ENCODE measurements at regions not wholly inside any gene's neighbourhood (a gene's known extent, or its start where the extent isn't known, plus 50 kb on each side); places are given as distances from the start of the nearest gene placed in this dataset.
"Not testable (repeated sequence)": the region's sequence is repeated elsewhere in the genome, so short reads cannot be mapped to it uniquely, and the experiment has no call there.

GRCh38 chr6:137676888-137677287, 182.7 kb upstream of the OLIG3 start:
- H3K36me3 ChIP-seq (replicated peaks): no peaks in the 10 kb centered on the region
- DNase-seq (ENCODE audit: low spot score in 2 of 2): no peak
- H3K9me3 ChIP-seq: no peaks in the 10 kb centered on the region
- H3K4me1 ChIP-seq: peaks cover 4% of the 10 kb centered on the region; the same call in 1 of the 2 replicates
- in situ Hi-C loops (cut with MboI; ENCODE audit: low sequenced_read_pairs): no loop called here
- H3K4me3 ChIP-seq: no peak overlapping the region
- no peaks in the 10 kb centered on the region for H3K27me3 ChIP-seq (ENCODE audit: low read depth)

DNA sequence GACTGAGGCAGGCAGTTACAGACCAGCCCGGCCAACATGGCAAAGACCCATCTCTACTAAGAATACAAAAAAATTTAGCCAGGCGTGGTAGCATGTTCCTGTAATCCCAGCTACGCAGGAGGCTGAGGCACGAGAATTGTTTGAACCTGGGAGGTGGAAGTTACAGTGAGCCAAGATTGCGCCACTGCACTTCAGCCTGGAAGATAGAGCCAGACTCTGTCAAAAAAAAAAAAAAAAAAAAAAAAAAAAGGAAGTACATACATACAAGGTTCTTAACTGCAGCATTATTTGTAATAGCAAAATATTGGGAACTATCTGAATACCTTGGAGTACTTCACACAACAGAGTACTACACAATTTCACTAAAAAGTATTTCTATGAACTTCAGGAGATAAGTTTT, 183.5 kb upstream of the OLIG3 start:
- peaks cover 4% of the 10 kb centered on the region; the same call in 1 of the 2 replicates for H3K4me1 ChIP-seq
- H3K27me3 ChIP-seq (ENCODE audit: low read depth): no peaks in the 10 kb centered on the region
- H3K9me3 ChIP-seq: no peaks in the 10 kb centered on the region
- H3K4me3 ChIP-seq: no peak overlapping the region
- no peak for DNase-seq (ENCODE audit: low spot score in 2 of 2)
- no peaks in the 10 kb centered on the region for H3K36me3 ChIP-seq (replicated peaks)
- in situ Hi-C loops (cut with MboI; ENCODE audit: low sequenced_read_pairs): no loop called here

DNA sequence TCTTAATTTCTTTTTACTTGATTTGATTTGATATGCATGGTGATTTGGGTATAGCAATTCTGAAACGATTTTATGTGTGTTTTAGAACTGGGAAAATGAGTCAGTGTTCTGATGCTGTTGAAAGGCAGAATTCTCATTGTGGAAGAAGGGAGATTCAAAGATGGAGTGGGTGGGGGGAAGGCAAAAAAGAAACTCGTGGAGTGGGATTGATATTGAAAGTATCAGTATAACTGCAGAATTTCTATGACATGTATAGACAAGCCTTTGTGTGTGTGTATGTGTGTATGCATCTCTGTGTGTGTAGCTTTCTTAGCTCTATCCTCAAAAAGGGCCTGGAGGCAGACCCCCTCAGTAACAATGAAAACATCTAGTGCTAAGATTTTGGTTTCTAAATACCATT, 184.3 kb upstream of the OLIG3 start:
- H3K27me3 ChIP-seq (ENCODE audit: low read depth): no peaks in the 10 kb centered on the region
- peaks cover 4% of the 10 kb centered on the region; the same call in 1 of the 2 replicates for H3K4me1 ChIP-seq
- in situ Hi-C loops (cut with MboI; ENCODE audit: low sequenced_read_pairs): no loop called here
- H3K4me3 ChIP-seq: no peak overlapping the region
- no peaks in the 10 kb centered on the region for H3K36me3 ChIP-seq (replicated peaks)
- H3K9me3 ChIP-seq: no peaks in the 10 kb centered on the region
- no peak for DNase-seq (ENCODE audit: low spot score in 2 of 2)

DNA sequence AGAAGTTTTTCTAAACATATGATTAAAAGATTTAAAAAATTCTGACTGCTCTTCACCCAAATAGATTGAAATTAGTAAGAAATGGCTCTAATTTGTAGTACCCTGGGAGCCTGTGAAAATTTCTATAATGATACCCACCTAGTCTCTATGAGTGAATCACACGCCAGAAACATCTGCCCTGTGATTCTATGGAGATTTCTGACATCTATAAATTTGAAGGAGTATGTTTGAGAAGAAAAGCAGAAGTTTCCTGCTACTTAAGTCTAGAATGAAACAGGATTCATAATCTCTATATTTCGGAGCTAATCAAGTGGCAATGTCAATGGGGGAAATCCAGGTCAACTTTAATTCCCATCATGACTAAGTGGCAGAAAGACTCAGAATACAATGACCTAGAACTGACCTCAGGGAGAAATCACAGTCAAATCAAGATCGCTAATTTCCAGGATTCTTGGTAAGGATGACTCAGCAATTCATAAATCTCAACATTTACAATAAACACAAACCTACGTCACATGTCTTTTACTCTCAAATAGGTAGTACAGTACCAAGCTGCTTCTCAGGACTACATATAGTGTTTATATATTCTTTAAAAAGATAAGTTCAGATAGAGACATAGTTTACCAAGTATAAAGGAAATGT, 186.2 kb upstream of the TNFAIP3 start:
- Histone ChIP-seq H3K4me1 (no peaks in the 10 kb centered on the region), H3K9me3 (no peaks in the 10 kb centered on the region), H3K36me3 (replicated peaks) (no peaks in the 10 kb centered on the region), H3K27me3 (ENCODE audit: low read depth) (no peaks in the 10 kb centered on the region), H3K4me3 (no peak overlapping the region)
- in situ Hi-C loops (cut with MboI; ENCODE audit: low sequenced_read_pairs): no loop called here
- no peak for DNase-seq (ENCODE audit: low spot score in 2 of 2)

DNA sequence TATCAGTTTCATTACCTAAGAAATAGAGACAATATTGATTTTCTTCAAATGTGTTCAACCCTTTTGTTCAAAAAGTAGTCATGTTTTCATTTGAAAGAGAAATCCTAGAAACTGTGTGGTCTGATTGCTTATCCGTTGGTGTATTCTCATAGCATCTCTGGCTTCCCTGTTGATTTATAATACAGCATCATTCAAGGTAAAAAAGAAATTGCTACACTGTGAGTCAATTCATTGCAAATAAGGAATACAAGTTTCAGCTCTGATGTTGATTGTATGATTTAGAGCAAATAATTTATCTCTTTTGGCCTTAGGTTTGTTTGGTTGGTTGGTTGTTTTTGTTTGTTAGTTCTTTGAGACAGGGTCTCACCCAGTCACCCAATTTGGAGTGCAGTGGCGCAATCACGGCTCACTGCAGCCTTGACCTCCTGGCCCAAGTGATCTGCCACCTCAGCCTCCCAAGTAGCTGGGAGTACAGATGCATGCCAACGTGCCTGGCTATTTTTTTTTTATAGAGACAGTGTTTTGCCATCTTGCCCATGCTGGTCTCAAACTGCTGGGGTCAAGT, 185.5 kb upstream of the TNFAIP3 start:
- no peak for DNase-seq (ENCODE audit: low spot score in 2 of 2)
- no peaks in the 10 kb centered on the region for H3K9me3 ChIP-seq
- in situ Hi-C loops (cut with MboI; ENCODE audit: low sequenced_read_pairs): no loop called here
- H3K4me3 ChIP-seq: no peak overlapping the region
- H3K4me1 ChIP-seq: no peaks in the 10 kb centered on the region
- H3K36me3 ChIP-seq (replicated peaks): no peaks in the 10 kb centered on the region
- H3K27me3 ChIP-seq (ENCODE audit: low read depth): no peaks in the 10 kb centered on the region

GRCh38 chr6:137682658-137683057, 184.4 kb upstream of the TNFAIP3 start:
- H3K9me3 ChIP-seq; H3K36me3 ChIP-seq (replicated peaks); H3K27me3 ChIP-seq (ENCODE audit: low read depth); H3K4me1 ChIP-seq; in situ Hi-C loops (cut with MboI; ENCODE audit: low sequenced_read_pairs); DNase-seq (ENCODE audit: low spot score in 2 of 2); H3K4me3 ChIP-seq: not testable (repeated sequence)

- in situ Hi-C loops (cut with MboI; ENCODE audit: low sequenced_read_pairs): no loop called here
Measured at GRCh38 chr6:137683916-137684315, 183.1 kb upstream of the TNFAIP3 start.

DNA sequence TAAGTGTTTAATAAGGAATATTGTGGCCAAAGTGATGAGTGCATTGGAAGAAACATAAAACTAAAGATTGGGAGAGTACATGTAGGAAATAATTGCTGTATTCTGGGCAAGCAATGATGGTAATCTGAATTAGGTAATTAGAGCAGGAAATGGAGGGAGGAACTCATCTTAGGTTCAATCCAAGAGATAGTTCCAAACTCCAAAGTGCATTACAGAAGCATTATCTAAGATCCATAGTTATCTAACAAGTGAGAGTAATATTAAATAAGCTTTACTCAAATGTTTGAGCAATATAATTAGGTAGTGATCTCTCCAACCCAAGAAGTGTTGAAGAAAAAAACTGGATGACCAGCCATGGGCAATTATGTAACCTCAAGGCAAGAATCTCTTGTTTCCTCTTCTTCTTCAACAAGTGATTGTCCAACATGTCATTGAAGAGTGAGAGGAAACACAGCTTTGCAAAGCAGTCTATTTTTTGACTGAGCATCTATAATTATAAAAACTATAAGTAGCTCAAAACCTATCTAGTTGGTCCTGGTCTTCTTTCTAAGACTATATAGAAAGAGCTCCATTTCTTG, 181.2 kb upstream of the TNFAIP3 start:
- H3K36me3 ChIP-seq (replicated peaks): no peaks in the 10 kb centered on the region
- H3K4me1 ChIP-seq: no peaks in the 10 kb centered on the region
- DNase-seq (ENCODE audit: low spot score in 2 of 2): no peak
- no peak overlapping the region for H3K4me3 ChIP-seq
- no peaks in the 10 kb centered on the region for H3K27me3 ChIP-seq (ENCODE audit: low read depth)
- no peaks in the 10 kb centered on the region for H3K9me3 ChIP-seq
- in situ Hi-C loops (cut with MboI; ENCODE audit: low sequenced_read_pairs): no loop called here

More at GRCh38 chr6:137683916-137684315, 183.1 kb upstream of the TNFAIP3 start:
- H3K4me3 ChIP-seq: no peak overlapping the region
- no peaks in the 10 kb centered on the region for H3K27me3 ChIP-seq (ENCODE audit: low read depth)
- DNase-seq (ENCODE audit: low spot score in 2 of 2): no peak
- H3K4me1 ChIP-seq: no peaks in the 10 kb centered on the region
- H3K36me3 ChIP-seq (replicated peaks): no peaks in the 10 kb centered on the region
- H3K9me3 ChIP-seq: no peaks in the 10 kb centered on the region

- H3K36me3 ChIP-seq (replicated peaks): no peaks in the 10 kb centered on the region
- no peaks in the 10 kb centered on the region for H3K4me1 ChIP-seq
- no peaks in the 10 kb centered on the region for H3K9me3 ChIP-seq
- DNase-seq (ENCODE audit: low spot score in 2 of 2): no peak
- no peak overlapping the region for H3K4me3 ChIP-seq
- in situ Hi-C loops (cut with MboI; ENCODE audit: low sequenced_read_pairs): no loop called here
- no peaks in the 10 kb centered on the region for H3K27me3 ChIP-seq (ENCODE audit: low read depth)
Measured at GRCh38 chr6:137687818-137688217, 179.2 kb upstream of the TNFAIP3 start.

GRCh38 chr6:137688230-137688971, 178.7 kb upstream of the TNFAIP3 start:
- no peak overlapping the region for H3K4me3 ChIP-seq
- DNase-seq (ENCODE audit: low spot score in 2 of 2): no peak
- no peaks in the 10 kb centered on the region for H3K36me3 ChIP-seq (replicated peaks)
- H3K9me3 ChIP-seq: no peaks in the 10 kb centered on the region
- in situ Hi-C loops (cut with MboI; ENCODE audit: low sequenced_read_pairs): no loop called here
- no peaks in the 10 kb centered on the region for H3K4me1 ChIP-seq
- no peaks in the 10 kb centered on the region for H3K27me3 ChIP-seq (ENCODE audit: low read depth)

- in situ Hi-C loops (cut with MboI; ENCODE audit: low sequenced_read_pairs): no loop called here
- H3K4me1 ChIP-seq: no peaks in the 10 kb centered on the region
- H3K36me3 ChIP-seq (replicated peaks): no peaks in the 10 kb centered on the region
- H3K4me3 ChIP-seq: no peak overlapping the region
- DNase-seq (ENCODE audit: low spot score in 2 of 2): no peak
- H3K9me3 ChIP-seq: no peaks in the 10 kb centered on the region
- no peaks in the 10 kb centered on the region for H3K27me3 ChIP-seq (ENCODE audit: low read depth)
Measured at GRCh38 chr6:137689377-137689776, 177.7 kb upstream of the TNFAIP3 start.

- H3K9me3 ChIP-seq: no peaks in the 10 kb centered on the region
- no peaks in the 10 kb centered on the region for H3K27me3 ChIP-seq (ENCODE audit: low read depth)
- DNase-seq (ENCODE audit: low spot score in 2 of 2): no peak
- no peak overlapping the region for H3K4me3 ChIP-seq
- no peaks in the 10 kb centered on the region for H3K4me1 ChIP-seq
- H3K36me3 ChIP-seq (replicated peaks): no peaks in the 10 kb centered on the region
- in situ Hi-C loops (cut with MboI; ENCODE audit: low sequenced_read_pairs): loop anchor here (10.0 kb wide), 1 partner anchor 415 kb away; the partner anchor contains the start of gene PERP
Measured at GRCh38 chr6:137690034-137690433, 177.0 kb upstream of the TNFAIP3 start.

DNA sequence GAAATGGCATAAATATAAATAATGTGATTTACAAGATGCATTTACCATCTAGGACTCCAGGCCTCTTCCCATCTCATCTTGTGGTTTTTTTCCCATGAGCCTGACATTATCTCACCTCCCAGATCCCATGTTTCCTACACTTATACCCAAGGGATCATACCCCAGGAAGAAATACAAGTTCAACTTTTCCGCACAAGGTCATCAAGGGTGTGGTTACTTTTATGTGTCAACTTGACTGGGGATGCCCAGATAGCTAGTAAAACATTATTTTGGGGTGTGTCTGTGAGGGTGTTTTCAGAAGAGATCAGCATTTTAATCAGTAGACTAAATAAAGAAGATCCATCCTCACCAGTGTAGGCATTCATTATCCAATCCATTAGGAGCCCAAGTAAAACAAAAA, 176.3 kb upstream of the TNFAIP3 start:
- DNase-seq (ENCODE audit: low spot score in 2 of 2): no peak
- Histone ChIP-seq H3K27me3 (ENCODE audit: low read depth) (no peaks in the 10 kb centered on the region), H3K36me3 (replicated peaks) (no peaks in the 10 kb centered on the region), H3K4me3 (no peak overlapping the region), H3K9me3 (no peaks in the 10 kb centered on the region), H3K4me1 (no peaks in the 10 kb centered on the region)
- in situ Hi-C loops (cut with MboI; ENCODE audit: low sequenced_read_pairs): loop anchor here (10.0 kb wide), 1 partner anchor 414 kb away; the partner anchor contains the start of gene PERP

DNA sequence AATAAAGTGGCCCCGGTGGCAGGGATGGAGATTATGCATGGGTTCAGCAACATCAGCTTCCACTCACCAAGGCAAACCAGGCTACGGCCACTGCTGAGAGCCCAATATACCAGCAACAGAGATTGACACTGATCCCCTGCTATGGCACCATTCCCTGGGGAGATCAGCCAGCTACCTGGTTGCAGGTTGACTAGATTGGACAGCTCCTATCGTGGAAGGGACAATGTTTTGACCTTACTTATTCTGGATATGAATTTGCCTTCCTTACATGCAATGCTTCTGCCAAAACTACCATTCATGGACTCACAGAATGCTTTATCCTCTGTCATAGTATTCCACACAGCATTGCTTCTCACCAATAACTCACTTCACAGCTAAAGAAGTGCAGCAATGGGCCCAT, 174.8 kb upstream of the TNFAIP3 start:
- Histone ChIP-seq H3K27me3 (ENCODE audit: low read depth) (no peaks in the 10 kb centered on the region), H3K36me3 (replicated peaks) (no peaks in the 10 kb centered on the region), H3K4me1 (no peaks in the 10 kb centered on the region), H3K4me3 (no peak overlapping the region), H3K9me3 (no peaks in the 10 kb centered on the region)
- in situ Hi-C loops (cut with MboI; ENCODE audit: low sequenced_read_pairs): loop anchor here (10.0 kb wide), 1 partner anchor 412 kb away; the partner anchor contains the start of gene PERP
- no peak for DNase-seq (ENCODE audit: low spot score in 2 of 2)
